GM19455 (cell line): ENCODE measurements at regions not wholly inside any gene's neighbourhood (a gene's known extent, or its start where the extent isn't known, plus 50 kb on each side); places are given as distances from the start of the nearest gene placed in this dataset.
"Not testable (repeated sequence)": the region's sequence is repeated elsewhere in the genome, so short reads cannot be mapped to it uniquely, and the experiment has no call there.

Source experiments
- ATAC-seq: cut with Tn5 transposase; IDR thresholded peaks from one replicate; pipeline ENCODE4 v1.9.1; 2021; ENCODE audit not compliant: unreplicated experiment

- ATAC-seq: no peak
These were observed 1595.8 kb upstream of the SEL1L start for GRCh38 chr14:83129496-83129895.

GRCh38 chr14:83133981-83134645 is 1600.5 kb upstream of the SEL1L start:
- ATAC-seq: no peak

GRCh38 chr14:83140756-83141155 is 1607.1 kb upstream of the SEL1L start:
- ATAC-seq: no peak

- ATAC-seq: no peak
These were observed 1613.4 kb upstream of the SEL1L start for GRCh38 chr14:83147006-83147405.

GRCh38 chr14:83151571-83151970 is 1617.9 kb upstream of the SEL1L start:
- ATAC-seq: no peak

GRCh38 chr14:83153081-83153480 is 1619.4 kb upstream of the SEL1L start:
- no peak for ATAC-seq

GRCh38 chr14:83162361-83162929 is 1628.8 kb upstream of the SEL1L start:
- ATAC-seq: no peak

GRCh38 chr14:83163016-83163415 is 1629.4 kb upstream of the SEL1L start:
- no peak for ATAC-seq

- no peak for ATAC-seq
These were observed 1630.4 kb upstream of the SEL1L start for GRCh38 chr14:83164016-83164415.

GRCh38 chr14:83164591-83164990 is 1630.9 kb upstream of the SEL1L start:
- no peak for ATAC-seq

GRCh38 chr14:83170165-83170564 is 1636.5 kb upstream of the SEL1L start:
- ATAC-seq: no peak

- ATAC-seq: no peak
These were observed 1638.1 kb upstream of the SEL1L start for GRCh38 chr14:83171761-83172160.

GRCh38 chr14:83172363-83172762 is 1638.7 kb upstream of the SEL1L start:
- ATAC-seq: no peak

- no peak for ATAC-seq
These were observed 1640.0 kb upstream of the SEL1L start for GRCh38 chr14:83173687-83174086.

- no peak for ATAC-seq
These were observed 1650.9 kb upstream of the SEL1L start for GRCh38 chr14:83184531-83184930.

GRCh38 chr14:83188311-83188710 is 1654.7 kb upstream of the SEL1L start:
- not testable (repeated sequence) for ATAC-seq

- no peak for ATAC-seq
These were observed 1662.6 kb upstream of the SEL1L start for GRCh38 chr14:83196236-83196635.

GRCh38 chr14:83197271-83197670 is 1663.6 kb upstream of the SEL1L start:
- no peak for ATAC-seq

- no peak for ATAC-seq
These were observed 1673.9 kb upstream of the SEL1L start for GRCh38 chr14:83207550-83207949.

- ATAC-seq: no peak
These were observed 1674.7 kb upstream of the SEL1L start for GRCh38 chr14:83208341-83208740.

- no peak for ATAC-seq
These were observed 1683.8 kb upstream of the SEL1L start for GRCh38 chr14:83217492-83217891.

- ATAC-seq: no peak
These were observed 1714.4 kb upstream of the SEL1L start for GRCh38 chr14:83247924-83248639.
